ENCODE measurements at regions not wholly inside any gene's neighbourhood (a gene's known extent, or its start where the extent isn't known, plus 50 kb on each side); places are given as distances from the start of the nearest gene placed in this dataset.

DNA sequence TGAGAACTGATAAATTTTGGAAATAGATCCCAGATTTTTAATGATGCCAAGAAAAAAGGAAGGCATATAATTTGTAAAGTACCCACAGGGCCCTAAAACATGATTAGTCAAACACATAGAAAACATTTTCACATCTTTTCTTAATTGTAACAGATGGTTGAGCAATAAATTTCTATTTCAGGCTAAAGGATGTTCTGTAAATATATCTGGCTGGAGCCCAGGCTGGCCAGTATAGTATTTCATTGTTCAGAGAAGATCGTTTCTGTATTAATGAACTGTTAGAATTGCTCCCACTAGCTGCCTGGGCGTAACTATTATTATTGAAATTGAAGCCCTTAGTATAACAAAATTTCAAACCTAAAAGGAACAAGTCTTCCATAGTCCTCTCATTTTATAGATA lies 105.3 kb upstream of the SMC2 start:
- H3K23me2 ChIP-seq (ENCODE audit: low read depth, low read length): no peaks in the 10 kb centered on the region
- POLR2A ChIA-PET (ENCODE audit: partially characterized antibody): no interaction called here
- H4K91ac ChIP-seq (replicated peaks; ENCODE audit: insufficient read length, low read length): no peak overlapping the region
- H3K79me2 ChIP-seq (ENCODE audit: control insufficient read depth in 1 of 2, insufficient read depth in 2 of 2, low read length in 2 of 2): no peaks in the 10 kb centered on the region
- H2AK5ac ChIP-seq (ENCODE audit: low read depth, low read length): no peak overlapping the region
- H3K4me1 ChIP-seq (replicated peaks in 1 of 4; ENCODE audit: control insufficient read depth in 3 of 4, insufficient read depth in 4 of 4, low read length in 3 of 4): peaks cover 0 to 7% (median 3%) of the 10 kb centered on the region in 4 experiments; a peak in 3 of 7 replicates
- no peaks in the 10 kb centered on the region for H3K36me3 ChIP-seq (ENCODE audit: control insufficient read depth in 2 of 4, insufficient read depth in 4 of 4, low read length in 3 of 4)
- H3K9me3 ChIP-seq (ENCODE audit: insufficient read depth in 2 of 2, low read depth in 1 of 2, low read length in 1 of 2): no peaks in the 10 kb centered on the region
- TF ChIP-seq TAF1 (IDR thresholded peaks at IDR 0.05; ENCODE audit: low read depth, low read length): no peak
- TF ChIP-seq RNF2 (IDR thresholded peaks at IDR 0.05; ENCODE audit: borderline replicate concordance, low read depth, low read length, missing control alignments, poor library complexity, severe bottlenecking): no peak
- TF ChIP-seq FOSL1 (IDR thresholded peaks at IDR 0.05; ENCODE audit: insufficient read depth, low read depth, low read length): no peak
- TF ChIP-seq POLR2A (IDR thresholded peaks at IDR 0.05; ENCODE audit: control extremely low read depth in 1 of 2, low read depth in 2 of 2, low read length in 2 of 2): no peak
- no peak for TF ChIP-seq KDM1A (IDR thresholded peaks at IDR 0.05; ENCODE audit: borderline replicate concordance, low read length)
- no peak for TF ChIP-seq POLR2AphosphoS5 (IDR thresholded peaks at IDR 0.05; ENCODE audit: low read depth, low read length)
- TF ChIP-seq, protein P1, sequence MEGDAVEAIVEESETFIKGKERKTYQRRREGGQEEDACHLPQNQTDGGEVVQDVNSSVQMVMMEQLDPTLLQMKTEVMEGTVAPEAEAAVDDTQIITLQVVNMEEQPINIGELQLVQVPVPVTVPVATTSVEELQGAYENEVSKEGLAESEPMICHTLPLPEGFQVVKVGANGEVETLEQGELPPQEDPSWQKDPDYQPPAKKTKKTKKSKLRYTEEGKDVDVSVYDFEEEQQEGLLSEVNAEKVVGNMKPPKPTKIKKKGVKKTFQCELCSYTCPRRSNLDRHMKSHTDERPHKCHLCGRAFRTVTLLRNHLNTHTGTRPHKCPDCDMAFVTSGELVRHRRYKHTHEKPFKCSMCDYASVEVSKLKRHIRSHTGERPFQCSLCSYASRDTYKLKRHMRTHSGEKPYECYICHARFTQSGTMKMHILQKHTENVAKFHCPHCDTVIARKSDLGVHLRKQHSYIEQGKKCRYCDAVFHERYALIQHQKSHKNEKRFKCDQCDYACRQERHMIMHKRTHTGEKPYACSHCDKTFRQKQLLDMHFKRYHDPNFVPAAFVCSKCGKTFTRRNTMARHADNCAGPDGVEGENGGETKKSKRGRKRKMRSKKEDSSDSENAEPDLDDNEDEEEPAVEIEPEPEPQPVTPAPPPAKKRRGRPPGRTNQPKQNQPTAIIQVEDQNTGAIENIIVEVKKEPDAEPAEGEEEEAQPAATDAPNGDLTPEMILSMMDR (IDR thresholded peaks at IDR 0.05; ENCODE audit: control extremely low read depth in 1 of 3, insufficient read depth in 1 of 3, low read depth in 1 of 3, low read length in 3 of 3): no peak
- TF ChIP-seq ASH2L (IDR thresholded peaks at IDR 0.05; ENCODE audit: low read length): no peak
- TF ChIP-seq BACH1 (IDR thresholded peaks at IDR 0.05; ENCODE audit: low read length): no peak
- H2BK120ac ChIP-seq (replicated peaks; ENCODE audit: low read depth, low read length): no peak overlapping the region
- no peak overlapping the region for H4K8ac ChIP-seq (ENCODE audit: extremely low read depth, insufficient read depth, low read length)
- H2BK20ac ChIP-seq (ENCODE audit: low read length): no peak overlapping the region
- H2BK15ac ChIP-seq (ENCODE audit: low read length): no peak overlapping the region
- H2BK5ac ChIP-seq (ENCODE audit: low read depth, low read length): no peak overlapping the region
- no peak overlapping the region for H3K4me2 ChIP-seq (ENCODE audit: insufficient read depth in 1 of 2, low read depth in 2 of 2, low read length in 2 of 2)
- WGBS, 2 experiments (ENCODE audit: extremely low coverage in 1 of 2, insufficient coverage in 1 of 2, insufficient read length in 1 of 2, insufficient replicate concordance in 2 of 2, low coverage in 1 of 2, low lambda C conversion rate in 2 of 2, missing lambda C conversion rate in 1 of 2): 93% methylated on average over 2 of the region's 2 CpGs; no CpG with 5 or more reads in 1 of the 2 experiments
- CTCF ChIA-PET (ENCODE audit: partially characterized antibody): no interaction called here
- H4K5ac ChIP-seq (ENCODE audit: insufficient read length, low read depth, low read length): no peak overlapping the region
- H3K56ac ChIP-seq (replicated peaks; ENCODE audit: insufficient read length, low read depth, low read length): no peak overlapping the region
- H4K20me1 ChIP-seq (replicated peaks in 1 of 2; ENCODE audit: control insufficient read depth in 1 of 2, insufficient read depth in 2 of 2, low read length in 2 of 2): no peaks in the 10 kb centered on the region
- H3K23ac ChIP-seq (ENCODE audit: insufficient read length): no peak overlapping the region
- no peak overlapping the region for H3K14ac ChIP-seq (ENCODE audit: insufficient read length)
- no peak overlapping the region for H3K4ac ChIP-seq (replicated peaks; ENCODE audit: insufficient read length, low read depth, low read length)
- no peaks in the 10 kb centered on the region for H3K79me1 ChIP-seq (ENCODE audit: low read depth, low read length)
- no peak overlapping the region for H2AFZ ChIP-seq (ENCODE audit: low read length)
- H3K27ac ChIP-seq (ENCODE audit: low read depth, low read length): no peak overlapping the region
- H3K4me3 ChIP-seq (ENCODE audit: extremely low read depth in 1 of 4, insufficient read depth in 2 of 4, low read depth in 3 of 4, low read length in 4 of 4): no peak overlapping the region
- H3K9ac ChIP-seq (replicated peaks in 1 of 4; ENCODE audit: extremely low read depth in 1 of 4, low read depth in 3 of 4, low read length in 3 of 4): no peak overlapping the region
- no peaks in the 10 kb centered on the region for H3K27me3 ChIP-seq (replicated peaks in 1 of 4; ENCODE audit: control insufficient read depth in 3 of 4, extremely low read depth in 1 of 4, insufficient read depth in 3 of 4, low read length in 3 of 4)
- DNase-seq (ENCODE audit: low read depth in 1 of 2, low spot score in 2 of 2) (no peak), FAIRE-seq (no peak)
- no peak overlapping the region for H2BK12ac ChIP-seq (ENCODE audit: low read depth, low read length)
- no peak overlapping the region for H3K18ac ChIP-seq (ENCODE audit: extremely low read depth, low read length)
